NCI-H2196 treated with DMSO at 0.1 percent for 48 hours (cell line): ENCODE measurements at regions not wholly inside any gene's neighbourhood (a gene's known extent, or its start where the extent isn't known, plus 50 kb on each side); places are given as distances from the start of the nearest gene placed in this dataset.
"Not testable (repeated sequence)": the region's sequence is repeated elsewhere in the genome, so short reads cannot be mapped to it uniquely, and the experiment has no call there.

Experiments used
- DNase-seq: peaks from one replicate; lab custom pipeline; 2025; ENCODE audit not compliant: unreplicated experiment; lab: John Stamatoyannopoulos, UW

- no peak for DNase-seq
Measured at GRCh38 chr2:154960802-154961583, 262.5 kb downstream of the KCNJ3 start.

- no peak for DNase-seq
Measured at GRCh38 chr2:154952346-154952980, 254.0 kb downstream of the KCNJ3 start.

- DNase-seq: not testable (repeated sequence)
Measured at GRCh38 chr2:154947416-154947815, 248.9 kb downstream of the KCNJ3 start.

- DNase-seq: no peak
Measured at GRCh38 chr2:154945984-154946383, 247.5 kb downstream of the KCNJ3 start.

GRCh38 chr2:154941379-154941778 lies 242.9 kb downstream of the KCNJ3 start:
- DNase-seq: no peak

- no peak for DNase-seq
Measured at GRCh38 chr2:154934213-154934612, 235.7 kb downstream of the KCNJ3 start.

- no peak for DNase-seq
Measured at GRCh38 chr2:154924531-154924930, 226.0 kb downstream of the KCNJ3 start.

- no peak for DNase-seq
Measured at GRCh38 chr2:154914561-154914960, 216.1 kb downstream of the KCNJ3 start.

- DNase-seq: no peak
Measured at GRCh38 chr2:154912215-154912614, 213.7 kb downstream of the KCNJ3 start.

GRCh38 chr2:154911729-154912128 lies 213.2 kb downstream of the KCNJ3 start:
- DNase-seq: no peak

GRCh38 chr2:154910701-154911100 lies 212.2 kb downstream of the KCNJ3 start:
- DNase-seq: no peak

- DNase-seq: no peak
Measured at GRCh38 chr2:154908327-154908726, 209.8 kb downstream of the KCNJ3 start.
